HCT116 (cell line): ENCODE measurements at regions not wholly inside any gene's neighbourhood (a gene's known extent, or its start where the extent isn't known, plus 50 kb on each side); places are given as distances from the start of the nearest gene placed in this dataset.
A peak's percentile ranks its signal among the peaks of the same experiment; 100 is the strongest.

ENCODE experiments used
- ATAC-seq: fragments of 200-7000 bp; cut with Tn5 transposase; 2 replicates; pipeline ENCODE4 v1.9.1; 2020; ENCODE audit warnings: mild to moderate bottlenecking, moderate library complexity
- BruUV-seq: library from RNA; stranded (reverse); fragments of 400-500 nt; replicated peaks from 2 replicates; lab custom pipeline; 2021; lab: Mats Ljungman, UMichigan
- CTCF ChIA-PET: fragments of 300-600 bp; sonication (Branson Sonifier 250); formaldehyde crosslinking; loops from one replicate; lab custom pipeline; 2021; ENCODE audit warnings: antibody characterized with exemption; lab: Charles Lee
- POLR2A ChIA-PET: fragments of 300-600, 350-600 bp; sonication (Branson Sonifier 250); formaldehyde crosslinking; loops from one replicate; lab custom pipeline; 2021; ENCODE audit warnings: antibody characterized with exemption; lab: Charles Lee
- RAD21 ChIA-PET, 2 experiments: fragments of 300-600 bp; sonication (Branson Sonifier 250); formaldehyde crosslinking; loops; one replicate each; lab custom pipeline; 2023; ENCODE audit warnings: low total read pairs in 2 of 2; ENCODE audit not compliant: uncharacterized antibody in 2 of 2, unreplicated experiment in 2 of 2, low non-redundant PET in 1 of 2; lab: Charles Lee
- DNase-seq: peaks from one replicate; pipeline ENCODE4 v3.0.0-alpha.2; 2010; ENCODE audit warnings: low read depth, low spot score
- H2AFZ ChIP-seq: fragments of 200-600 bp; shearing (Covaris generic), sonication (generic); 2 replicates; pipeline ENCODE4 v1.6.1; 2017; ENCODE audit warnings: low read depth, mixed run types, mixed read lengths, antibody characterized with exemption, low read length; ENCODE audit not compliant: poor library complexity, severe bottlenecking
- H3K27ac ChIP-seq: 2 replicates; pipeline ENCODE4 v1.5.1; 2012; ENCODE audit warnings: low read depth, low read length
- H3K27me3 ChIP-seq: fragments of 200-600 bp; sonication (generic); 2 replicates; pipeline ENCODE4 v1.6.1; 2016; ENCODE audit warnings: mixed run types, low read length, mixed read lengths; ENCODE audit not compliant: insufficient read depth
- H3K36me3 ChIP-seq, 2 experiments: fragments of 200-500 bp in 1 of 2; fragments of 200-600 bp in 1 of 2; sonication (Bioruptor generic) in 1 of 2; sonication (generic) in 1 of 2; 2 replicates each; pipeline versions ENCODE4 v1.5.1 to v1.6.1; 2014 to 2016; ENCODE audit warnings: low read length in 2 of 2, inconsistent platforms in 1 of 2, mixed read lengths in 1 of 2, mixed run types in 1 of 2; ENCODE audit not compliant: insufficient read depth in 2 of 2, control insufficient read depth in 1 of 2
- H3K4me1 ChIP-seq, 2 experiments: fragments of 200-600 bp in 1 of 2; sonication (generic) in 1 of 2; 2 replicates each; pipeline versions ENCODE4 v1.5.1 to v1.6.1; 2012 to 2017; ENCODE audit warnings: low read length in 2 of 2, inconsistent platforms in 1 of 2, mild to moderate bottlenecking in 1 of 2, mixed read lengths in 1 of 2, mixed run types in 1 of 2, moderate library complexity in 1 of 2; ENCODE audit not compliant: insufficient read depth in 2 of 2, control insufficient read depth in 1 of 2
- H3K4me2 ChIP-seq: fragments of 200-600 bp; sonication (generic); 2 replicates; pipeline ENCODE4 v1.6.1; 2017; ENCODE audit warnings: mixed run types, low read length, mixed read lengths
- H3K4me3 ChIP-seq, 2 experiments: fragments of 200-600 bp in 1 of 2; sonication (generic) in 1 of 2; replicated peaks in 1 of 2; 2 replicates each; pipeline ENCODE4 v1.5.1; 2011 to 2016; ENCODE audit warnings: low read length in 2 of 2, control low read depth in 1 of 2, low read depth in 1 of 2, mild to moderate bottlenecking in 1 of 2, mixed read lengths in 1 of 2, mixed run types in 1 of 2
- H3K79me2 ChIP-seq: fragments of 200-600 bp; sonication (generic); 2 replicates; pipeline ENCODE4 v1.6.1; 2017; ENCODE audit warnings: mild to moderate bottlenecking, mixed run types, low read length, moderate library complexity, mixed read lengths; ENCODE audit not compliant: insufficient read depth
- H3K9ac ChIP-seq: fragments of 200-600 bp; sonication (generic); 2 replicates; pipeline ENCODE4 v1.6.1; 2016; ENCODE audit warnings: low read length, mixed read lengths
- H3K9me2 ChIP-seq: fragments of 200-600 bp; sonication (generic), shearing (Covaris generic); 2 replicates; pipeline ENCODE4 v1.6.1; 2017; ENCODE audit warnings: mixed run types, mild to moderate bottlenecking, moderate library complexity; ENCODE audit not compliant: insufficient read depth
- H3K9me3 ChIP-seq, 2 experiments: fragments of 200-500 bp in 1 of 2; fragments of 200-600 bp in 1 of 2; sonication (Bioruptor generic) in 1 of 2; sonication (generic) in 1 of 2; 2 replicates each; pipeline ENCODE4 v1.6.1; 2014 to 2017; ENCODE audit warnings: low read length in 2 of 2, mixed read lengths in 2 of 2, inconsistent platforms in 1 of 2, low read depth in 1 of 2, mild to moderate bottlenecking in 1 of 2, mixed run types in 1 of 2, moderate library complexity in 1 of 2; ENCODE audit not compliant: control insufficient read depth in 1 of 2, insufficient read depth in 1 of 2
- H4K20me1 ChIP-seq: fragments of 200-600 bp; sonication (generic), shearing (Covaris generic); 2 replicates; pipeline ENCODE4 v1.6.1; 2017; ENCODE audit warnings: mixed run types, mild to moderate bottlenecking, moderate library complexity; ENCODE audit not compliant: insufficient read depth
- ELF1 ChIP-seq: IDR thresholded peaks from 2 replicates; pipeline ENCODE4 v1.6.1; 2012; ENCODE audit warnings: low read depth, borderline replicate concordance
- EZH2 ChIP-seq: fragments of 200-600 bp; sonication (generic); IDR thresholded peaks from 2 replicates; pipeline ENCODE4 v1.6.1; 2017; ENCODE audit warnings: antibody characterized with exemption, mixed run types
- FOSL1 ChIP-seq: IDR thresholded peaks from 2 replicates; pipeline ENCODE4 v1.6.1; 2012; ENCODE audit warnings: low read depth
- POLR2AphosphoS5 ChIP-seq: IDR thresholded peaks from 2 replicates; pipeline ENCODE4 v1.6.1; 2011; ENCODE audit warnings: mild to moderate bottlenecking, low read depth, low read length, moderate library complexity
- SIN3A ChIP-seq: IDR thresholded peaks from 2 replicates; pipeline ENCODE4 v1.6.1; 2012; ENCODE audit warnings: low read depth
- SP1 ChIP-seq: IDR thresholded peaks from 2 replicates; pipeline ENCODE4 v1.6.1; 2012; ENCODE audit warnings: low read depth
- SRF ChIP-seq: IDR thresholded peaks from 2 replicates; pipeline ENCODE4 v1.6.1; 2012; ENCODE audit warnings: low read depth
- YY1 ChIP-seq: IDR thresholded peaks from 2 replicates; pipeline ENCODE4 v1.6.1; 2011; ENCODE audit warnings: low read length, low read depth, moderate library complexity, mild to moderate bottlenecking; ENCODE audit not compliant: insufficient replicate concordance; ENCODE audit errors: extremely low read depth
- ZFX ChIP-seq: fragments of 450-650 bp; IDR thresholded peaks from 2 replicates; pipeline ENCODE4 v1.6.1; 2017
- ZNF274 ChIP-seq: fragments of 200-500 bp; sonication (Bioruptor generic); IDR thresholded peaks from 2 replicates; pipeline ENCODE4 v1.6.1; 2014; ENCODE audit warnings: mild to moderate bottlenecking, low read depth, low read length, inconsistent platforms
- intact Hi-C: fragments of 100-400 bp; cut with micrococcal nuclease; formaldehyde crosslinking; loops from 2 replicates; pipeline ENCODE4 v1.10.0; 2022
- TF ChIP-seq, protein P1 (sequence below): IDR thresholded peaks from 2 replicates; pipeline ENCODE4 v1.6.1; 2011; ENCODE audit warnings: mild to moderate bottlenecking, low read length, moderate library complexity; ENCODE audit not compliant: insufficient replicate concordance; ENCODE audit errors: extremely low read depth
- TF ChIP-seq, protein P2 (sequence below): IDR thresholded peaks from 2 replicates; pipeline ENCODE4 v1.6.1; 2012
- TF ChIP-seq, protein P3 (sequence below): IDR thresholded peaks from 2 replicates; pipeline ENCODE4 v1.6.1; 2012

DNA sequence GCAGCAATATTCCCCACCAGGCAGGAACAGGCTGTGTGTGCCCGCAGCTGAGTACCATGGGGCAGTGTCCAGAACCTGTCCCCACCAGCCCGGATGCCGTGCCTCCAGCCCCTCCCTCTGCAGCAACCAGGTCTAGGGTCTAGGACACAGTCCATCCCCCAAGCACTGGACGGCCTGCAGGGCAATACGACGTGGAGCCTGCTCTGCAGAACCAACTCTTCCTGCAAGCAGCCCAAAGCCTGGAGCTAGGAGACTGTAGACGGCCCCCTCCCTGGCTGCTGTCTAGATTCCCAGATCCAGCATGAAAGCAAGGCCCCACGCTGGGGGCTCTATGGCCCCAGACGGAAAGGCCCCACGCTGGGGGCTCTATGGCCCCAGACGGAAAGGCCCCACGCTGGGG is 128.2 kb upstream of the AFDN start (continued):
- TF ChIP-seq FOSL1 (no peak), ZFX (no peak)
- TF ChIP-seq, all 23 proteins: peak for 0

DNA sequence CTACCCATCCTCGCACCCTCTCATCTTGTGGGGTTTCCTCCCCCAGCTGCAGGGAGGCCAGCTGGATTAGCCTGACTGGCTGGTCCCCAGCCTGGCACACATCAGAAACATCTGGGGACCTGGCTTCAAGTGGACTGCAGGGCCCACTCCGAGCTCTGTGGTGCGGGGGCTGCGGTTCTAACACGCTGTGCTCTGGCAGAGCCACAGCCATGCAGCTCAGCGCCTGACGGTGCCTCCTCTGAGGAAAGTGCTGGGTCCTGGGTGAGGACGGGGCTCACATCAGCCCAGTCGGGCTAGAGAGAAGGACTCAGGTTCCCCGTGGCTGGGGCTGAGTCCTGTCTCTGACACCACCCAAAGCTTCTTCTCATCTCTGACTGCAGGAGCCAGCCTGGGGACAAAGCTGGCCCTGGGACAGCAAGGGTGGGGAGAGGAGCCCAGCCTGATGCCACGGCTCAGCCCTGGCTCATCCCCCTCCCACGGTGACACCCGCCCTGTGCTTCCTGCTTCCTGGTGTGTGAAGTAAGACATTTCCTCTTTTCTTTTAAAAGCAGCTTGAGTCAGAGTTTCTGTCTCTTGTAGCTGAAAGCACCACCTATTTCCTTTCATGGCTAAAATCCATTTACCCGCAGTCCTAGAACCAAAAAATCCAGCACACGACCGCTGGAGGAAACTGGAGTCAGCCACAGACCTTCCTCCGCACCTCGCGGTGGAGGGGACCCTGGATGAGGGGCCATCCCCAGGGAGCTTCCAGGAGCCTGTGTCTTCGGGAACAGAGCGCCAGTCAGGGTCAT is 127.4 kb upstream of the AFDN start:
- TF ChIP-seq SP1, result peak; percentile 31; the same call in 1 of the 2 replicates
- TF ChIP-seq POLR2AphosphoS5, result no peak
- TF ChIP-seq YY1, result no peak
- no peak for TF ChIP-seq EZH2
- no peak for TF ChIP-seq ZFX
- Histone ChIP-seq H3K4me1 (peaks cover 0 to 15% of the 10 kb centered on the region in 2 experiments; a peak in 2 of 4 replicates), H3K27ac (no peak overlapping the region), H3K36me3 (no peaks in the 10 kb centered on the region), H3K4me3 (no peak overlapping the region), H3K9me2 (no peaks in the 10 kb centered on the region), H3K9me3 (no peaks in the 10 kb centered on the region), H3K4me2 (peak overlapping the region; percentile 25), H4K20me1 (no peaks in the 10 kb centered on the region), H2AFZ (no peak overlapping the region), H3K79me2 (no peaks in the 10 kb centered on the region), H3K9ac (no peak overlapping the region), H3K27me3 (no peaks in the 10 kb centered on the region)
- BruUV-seq, result no TSS peak
- intact Hi-C loops, result no loop called here
- ATAC-seq, result peak; percentile 17; the same call in 1 of the 2 replicates
- CTCF ChIA-PET, result no interaction called here
- POLR2A ChIA-PET, result no interaction called here
- DNase-seq, result no peak
- RAD21 ChIA-PET, result no interaction called here

DNA sequence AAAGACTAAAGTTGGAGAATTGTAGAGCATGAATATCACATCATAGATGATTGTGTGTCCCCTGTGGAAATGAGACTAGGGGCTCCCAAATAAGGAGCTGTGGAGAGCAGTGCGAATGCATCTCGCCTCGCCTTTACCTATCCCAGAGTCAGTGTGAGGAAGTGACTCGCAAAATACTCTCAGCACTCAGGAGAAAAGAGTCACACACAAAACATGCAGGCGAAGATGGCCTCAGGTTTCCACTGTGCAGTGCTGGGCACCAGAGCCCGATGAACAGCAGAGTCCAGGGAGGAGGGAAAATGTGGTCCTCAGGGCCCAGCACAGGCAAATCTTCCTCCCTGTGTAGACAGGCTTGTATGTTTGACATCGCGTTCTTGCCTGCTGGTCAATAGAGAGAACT is 126.5 kb upstream of the AFDN start:
- no peak for DNase-seq
- peaks cover 0 to 15% of the 10 kb centered on the region in 2 experiments; a peak in 2 of 4 replicates for H3K4me1 ChIP-seq
- ATAC-seq, result no peak
- intact Hi-C loops, result no loop called here
- H3K79me2 ChIP-seq, result no peaks in the 10 kb centered on the region
- H3K36me3 ChIP-seq, result no peaks in the 10 kb centered on the region
- BruUV-seq, result no TSS peak
- H4K20me1 ChIP-seq, result no peaks in the 10 kb centered on the region
- H3K27me3 ChIP-seq, result no peaks in the 10 kb centered on the region
- H2AFZ ChIP-seq, result no peak overlapping the region
- POLR2A ChIA-PET, result no interaction called here
- no peak overlapping the region for H3K9ac ChIP-seq
- RAD21 ChIA-PET, result no interaction called here
- TF ChIP-seq EZH2, result no peak
- no peak for TF ChIP-seq POLR2AphosphoS5
- no peak for TF ChIP-seq SIN3A
- TF ChIP-seq ZNF274, result no peak
- no peak for TF ChIP-seq FOSL1
- TF ChIP-seq, protein P1, sequence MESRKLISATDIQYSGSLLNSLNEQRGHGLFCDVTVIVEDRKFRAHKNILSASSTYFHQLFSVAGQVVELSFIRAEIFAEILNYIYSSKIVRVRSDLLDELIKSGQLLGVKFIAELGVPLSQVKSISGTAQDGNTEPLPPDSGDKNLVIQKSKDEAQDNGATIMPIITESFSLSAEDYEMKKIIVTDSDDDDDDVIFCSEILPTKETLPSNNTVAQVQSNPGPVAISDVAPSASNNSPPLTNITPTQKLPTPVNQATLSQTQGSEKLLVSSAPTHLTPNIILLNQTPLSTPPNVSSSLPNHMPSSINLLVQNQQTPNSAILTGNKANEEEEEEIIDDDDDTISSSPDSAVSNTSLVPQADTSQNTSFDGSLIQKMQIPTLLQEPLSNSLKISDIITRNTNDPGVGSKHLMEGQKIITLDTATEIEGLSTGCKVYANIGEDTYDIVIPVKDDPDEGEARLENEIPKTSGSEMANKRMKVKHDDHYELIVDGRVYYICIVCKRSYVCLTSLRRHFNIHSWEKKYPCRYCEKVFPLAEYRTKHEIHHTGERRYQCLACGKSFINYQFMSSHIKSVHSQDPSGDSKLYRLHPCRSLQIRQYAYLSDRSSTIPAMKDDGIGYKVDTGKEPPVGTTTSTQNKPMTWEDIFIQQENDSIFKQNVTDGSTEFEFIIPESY, result no peak
- no peak for TF ChIP-seq ELF1
- TF ChIP-seq, protein P2, sequence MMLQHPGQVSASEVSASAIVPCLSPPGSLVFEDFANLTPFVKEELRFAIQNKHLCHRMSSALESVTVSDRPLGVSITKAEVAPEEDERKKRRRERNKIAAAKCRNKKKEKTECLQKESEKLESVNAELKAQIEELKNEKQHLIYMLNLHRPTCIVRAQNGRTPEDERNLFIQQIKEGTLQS, result no peak
- TF ChIP-seq, protein P3, sequence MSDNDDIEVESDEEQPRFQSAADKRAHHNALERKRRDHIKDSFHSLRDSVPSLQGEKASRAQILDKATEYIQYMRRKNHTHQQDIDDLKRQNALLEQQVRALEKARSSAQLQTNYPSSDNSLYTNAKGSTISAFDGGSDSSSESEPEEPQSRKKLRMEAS, result no peak
- TF ChIP-seq SRF, result no peak
- TF ChIP-seq ZFX, result no peak
- H3K4me2 ChIP-seq, result no peak overlapping the region
- H3K9me2 ChIP-seq, result no peaks in the 10 kb centered on the region
- CTCF ChIA-PET, result no interaction called here
- no peak overlapping the region for H3K4me3 ChIP-seq
- H3K27ac ChIP-seq, result no peak overlapping the region
- H3K9me3 ChIP-seq, result no peaks in the 10 kb centered on the region
